PC-3 (cell line): ENCODE measurements at regions not wholly inside any gene's neighbourhood (a gene's known extent, or its start where the extent isn't known, plus 50 kb on each side); places are given as distances from the start of the nearest gene placed in this dataset.

ENCODE experiments used
- ATAC-seq: fragments of 200-7000 bp; cut with Tn5 transposase; 2 replicates; pipeline ENCODE4 v1.9.1; 2020; ENCODE audit warnings: mild to moderate bottlenecking, moderate library complexity
- BruUV-seq: library from RNA; stranded (reverse); fragments of 400-500 nt; replicated peaks from 2 replicates; lab custom pipeline; 2021; lab: Mats Ljungman, UMichigan
- CTCF ChIA-PET: fragments of 300-600 bp; sonication (Branson Sonifier 250); formaldehyde crosslinking; loops from one replicate; lab custom pipeline; 2022; ENCODE audit warnings: antibody characterized with exemption; lab: Charles Lee
- POLR2A ChIA-PET: fragments of 300-600 bp; sonication (Branson Sonifier 250); formaldehyde crosslinking; loops from one replicate; lab custom pipeline; 2022; ENCODE audit warnings: antibody characterized with exemption; ENCODE audit not compliant: unreplicated experiment; lab: Charles Lee
- DNase-seq: peaks from one replicate; pipeline ENCODE4 v3.0.0-alpha.2; 2015
- H2AFZ ChIP-seq: fragments of 300-600 bp; sonication (generic); 2 replicates; pipeline ENCODE4 v1.6.0; 2016; ENCODE audit warnings: antibody characterized with exemption, low read length
- H3F3A ChIP-seq: fragments of 300-600 bp; sonication (generic); one replicate; pipeline ENCODE4 v1.6.0; 2017; ENCODE audit warnings: antibody characterized with exemption, low read length, control low read depth, mild to moderate bottlenecking; ENCODE audit not compliant: unreplicated experiment
- H3K27ac ChIP-seq: fragments of 300-600 bp; sonication (generic); 2 replicates; pipeline ENCODE4 v1.5.1; 2016; ENCODE audit warnings: mild to moderate bottlenecking, low read length
- H3K27me3 ChIP-seq: fragments of 300-600 bp; sonication (generic); 2 replicates; pipeline ENCODE4 v1.6.1; 2016; ENCODE audit warnings: low read length, mixed read lengths
- H3K36me3 ChIP-seq: fragments of 300-600 bp; sonication (generic); 2 replicates; pipeline ENCODE4 v1.6.1; 2016; ENCODE audit warnings: low read depth, mixed run types, low read length, mixed read lengths
- H3K4me1 ChIP-seq: fragments of 300-600 bp; sonication (generic); 2 replicates; pipeline ENCODE4 v1.5.1; 2016; ENCODE audit warnings: low read length; ENCODE audit not compliant: insufficient read depth
- H3K4me2 ChIP-seq: fragments of 300-600 bp; sonication (generic); 2 replicates; pipeline ENCODE4 v1.6.0; 2016; ENCODE audit warnings: low read length
- H3K4me3 ChIP-seq: fragments of 300-600 bp; sonication (generic); 2 replicates; pipeline ENCODE4 v1.5.1; 2016; ENCODE audit warnings: mild to moderate bottlenecking, low read length, mixed read lengths
- H3K79me2 ChIP-seq: fragments of 300-600 bp; sonication (generic); 2 replicates; pipeline ENCODE4 v1.6.1; 2017; ENCODE audit warnings: low read length, mixed read lengths
- H3K9ac ChIP-seq: fragments of 300-600 bp; sonication (generic); 2 replicates; pipeline ENCODE4 v1.6.0; 2016; ENCODE audit warnings: mild to moderate bottlenecking, low read length
- H3K9me2 ChIP-seq: fragments of 300-600 bp; sonication (generic); replicated peaks from 2 replicates; pipeline ENCODE4 v1.6.1; 2016; ENCODE audit warnings: mixed run types, low read length, mixed read lengths
- H3K9me3 ChIP-seq: fragments of 300-600 bp; sonication (generic); 2 replicates; pipeline ENCODE4 v1.6.1; 2016; ENCODE audit warnings: low read length, mixed read lengths
- H4K20me1 ChIP-seq: fragments of 300-600 bp; sonication (generic); 2 replicates; pipeline ENCODE4 v1.6.1; 2016; ENCODE audit warnings: low read length, mixed read lengths
- EZH2 ChIP-seq: fragments of 300-600 bp; sonication (generic); IDR thresholded peaks from one replicate; pipeline ENCODE4 v1.6.1; 2017; ENCODE audit warnings: antibody characterized with exemption, mild to moderate bottlenecking, low read length; ENCODE audit not compliant: unreplicated experiment
- EZH2phosphoT487 ChIP-seq: fragments of 300-600 bp; sonication (generic); IDR thresholded peaks from 2 replicates; pipeline ENCODE4 v1.6.1; 2018; ENCODE audit warnings: mild to moderate bottlenecking, antibody characterized with exemption, low read length, borderline replicate concordance
- intact Hi-C: fragments of 100-400 bp; cut with micrococcal nuclease; formaldehyde crosslinking; loops from 2 replicates; pipeline ENCODE4 v1.9.0; 2023
- TF ChIP-seq, protein P1 (sequence below): fragments of 300-600 bp; sonication (generic); conservative IDR thresholded peaks from 2 replicates; pipeline ENCODE4 v1.5.1; 2017; ENCODE audit warnings: antibody characterized with exemption, low read depth, mild to moderate bottlenecking, low read length

- H4K20me1 ChIP-seq, result no peaks in the 10 kb centered on the region
- H3K4me2 ChIP-seq, result no peak overlapping the region
- no peaks in the 10 kb centered on the region for H3K9me2 ChIP-seq
- no peaks in the 10 kb centered on the region for H3K9me3 ChIP-seq
- peaks cover 11% of the 10 kb centered on the region; the same call in 1 of the 2 replicates for H3K27me3 ChIP-seq
- no peak overlapping the region for H3K4me3 ChIP-seq
- H3K4me1 ChIP-seq, result peaks cover 5% of the 10 kb centered on the region; the same call in 1 of the 2 replicates
- TF ChIP-seq, protein P1, sequence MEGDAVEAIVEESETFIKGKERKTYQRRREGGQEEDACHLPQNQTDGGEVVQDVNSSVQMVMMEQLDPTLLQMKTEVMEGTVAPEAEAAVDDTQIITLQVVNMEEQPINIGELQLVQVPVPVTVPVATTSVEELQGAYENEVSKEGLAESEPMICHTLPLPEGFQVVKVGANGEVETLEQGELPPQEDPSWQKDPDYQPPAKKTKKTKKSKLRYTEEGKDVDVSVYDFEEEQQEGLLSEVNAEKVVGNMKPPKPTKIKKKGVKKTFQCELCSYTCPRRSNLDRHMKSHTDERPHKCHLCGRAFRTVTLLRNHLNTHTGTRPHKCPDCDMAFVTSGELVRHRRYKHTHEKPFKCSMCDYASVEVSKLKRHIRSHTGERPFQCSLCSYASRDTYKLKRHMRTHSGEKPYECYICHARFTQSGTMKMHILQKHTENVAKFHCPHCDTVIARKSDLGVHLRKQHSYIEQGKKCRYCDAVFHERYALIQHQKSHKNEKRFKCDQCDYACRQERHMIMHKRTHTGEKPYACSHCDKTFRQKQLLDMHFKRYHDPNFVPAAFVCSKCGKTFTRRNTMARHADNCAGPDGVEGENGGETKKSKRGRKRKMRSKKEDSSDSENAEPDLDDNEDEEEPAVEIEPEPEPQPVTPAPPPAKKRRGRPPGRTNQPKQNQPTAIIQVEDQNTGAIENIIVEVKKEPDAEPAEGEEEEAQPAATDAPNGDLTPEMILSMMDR, result peak; percentile 86
- no peak for TF ChIP-seq EZH2
- ATAC-seq (peak; percentile 35; the same call in 1 of the 2 replicates), DNase-seq (peak; percentile 67)
- intact Hi-C loops, result loop anchor here (1.0 to 2.0 kb wide), 2 partner anchors 486 to 1748 kb away; no protein-coding TSS in a partner anchor
- H3F3A ChIP-seq, result no peaks in the 10 kb centered on the region
- CTCF ChIA-PET, result interaction anchor here (0.6 to 0.7 kb wide), 3 partner anchors 38 to 1182 kb away, joined by 3 to 5 read pairs (median 3); no protein-coding TSS in a partner anchor
- H2AFZ ChIP-seq, result no peak overlapping the region
- no peak overlapping the region for H3K27ac ChIP-seq
- BruUV-seq, result no TSS peak
- POLR2A ChIA-PET, result no interaction called here
- H3K79me2 ChIP-seq, result no peaks in the 10 kb centered on the region
- H3K36me3 ChIP-seq, result no peaks in the 10 kb centered on the region
- H3K9ac ChIP-seq, result no peak overlapping the region
These were observed 137.7 kb downstream of the SPTSSA start for GRCh38 chr14:34324363-34324795.

DNA sequence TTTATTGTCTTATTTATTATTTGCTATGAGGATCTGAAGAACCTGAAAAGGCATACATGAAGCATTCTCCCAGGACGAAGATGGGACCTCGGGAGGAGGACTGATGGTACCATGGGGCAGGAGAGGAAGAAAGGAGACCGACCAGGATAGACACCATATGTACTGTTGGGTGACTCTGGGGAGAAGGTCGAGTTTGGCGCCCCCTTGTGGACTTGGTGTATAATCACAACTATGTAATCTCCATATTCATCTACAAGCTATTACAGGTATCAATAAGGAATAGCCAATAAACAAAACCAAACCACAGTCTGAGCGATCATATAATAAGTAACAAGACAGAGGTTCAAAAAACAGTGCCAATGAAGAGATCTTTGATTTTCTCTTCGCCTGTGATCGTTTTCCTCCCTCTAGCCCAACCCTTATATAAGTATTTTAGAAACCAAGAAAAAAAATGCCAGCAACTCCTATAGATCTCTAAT is 139.1 kb downstream of the SPTSSA start:
- DNase-seq (peak; percentile 68), ATAC-seq (peak; percentile 73)
- Histone ChIP-seq H3K36me3 (no peaks in the 10 kb centered on the region), H3K4me3 (no peak overlapping the region), H3K9me3 (no peaks in the 10 kb centered on the region), H3F3A (no peaks in the 10 kb centered on the region), H3K4me2 (no peak overlapping the region), H3K79me2 (no peaks in the 10 kb centered on the region), H3K4me1 (peaks cover 5% of the 10 kb centered on the region; the same call in 1 of the 2 replicates), H3K9ac (no peak overlapping the region), H3K27ac (no peak overlapping the region), H2AFZ (no peak overlapping the region), H3K27me3 (peaks cover 11% of the 10 kb centered on the region; the same call in 1 of the 2 replicates), H3K9me2 (no peaks in the 10 kb centered on the region), H4K20me1 (no peaks in the 10 kb centered on the region)
- ChIA-PET POLR2A (no interaction called here), CTCF (interaction anchor here (0.6 to 1.3 kb wide), 5 partner anchors 82 to 1032 kb away, joined by 3 to 4 read pairs (median 3); no protein-coding TSS in a partner anchor)
- BruUV-seq, result no TSS peak
- intact Hi-C loops, result no loop called here
- TF ChIP-seq EZH2 (no peak), EZH2phosphoT487 (no peak)
- TF ChIP-seq, protein P1, result peak; percentile 92

DNA sequence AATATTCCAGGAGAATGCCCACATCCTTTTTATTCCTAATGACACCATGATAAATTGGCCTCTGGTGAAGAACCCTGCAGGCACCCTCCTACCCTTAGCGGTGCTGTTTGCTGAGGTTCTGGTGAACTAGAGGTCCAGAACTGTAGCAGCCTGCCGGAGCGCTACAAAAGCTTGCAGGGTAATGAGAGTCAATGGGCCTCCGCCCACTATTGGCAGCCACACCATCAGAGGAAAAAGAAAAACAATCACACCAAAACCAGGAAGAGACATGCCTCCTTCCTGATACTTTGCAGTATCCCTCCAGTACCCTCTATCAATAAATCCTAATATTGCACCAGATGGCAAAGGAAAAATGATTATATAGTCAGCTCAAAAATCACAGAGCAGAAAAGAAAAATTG is 142.9 kb downstream of the SPTSSA start:
- no peak overlapping the region for H3K9ac ChIP-seq
- ChIA-PET CTCF (no interaction called here), POLR2A (no interaction called here)
- TF ChIP-seq EZH2 (no peak), EZH2phosphoT487 (no peak)
- TF ChIP-seq, protein P1, result no peak
- no peaks in the 10 kb centered on the region for H3K36me3 ChIP-seq
- no peak overlapping the region for H3K4me2 ChIP-seq
- no peak overlapping the region for H3K4me3 ChIP-seq
- no peak overlapping the region for H3K27ac ChIP-seq
- no peaks in the 10 kb centered on the region for H3K9me2 ChIP-seq
- no peaks in the 10 kb centered on the region for H3K9me3 ChIP-seq
- no peaks in the 10 kb centered on the region for H3K79me2 ChIP-seq
- no peaks in the 10 kb centered on the region for H3F3A ChIP-seq
- no peaks in the 10 kb centered on the region for H4K20me1 ChIP-seq
- no peak for ATAC-seq
- no peak for DNase-seq
- no peaks in the 10 kb centered on the region for H3K4me1 ChIP-seq
- no TSS peak for BruUV-seq
- H3K27me3 ChIP-seq, result peaks cover 11% of the 10 kb centered on the region; the same call in 1 of the 2 replicates
- H2AFZ ChIP-seq, result no peak overlapping the region
- intact Hi-C loops, result no loop called here
